ENCODE measurements at regions not wholly inside any gene's neighbourhood (a gene's known extent, or its start where the extent isn't known, plus 50 kb on each side); places are given as distances from the start of the nearest gene placed in this dataset.

DNA sequence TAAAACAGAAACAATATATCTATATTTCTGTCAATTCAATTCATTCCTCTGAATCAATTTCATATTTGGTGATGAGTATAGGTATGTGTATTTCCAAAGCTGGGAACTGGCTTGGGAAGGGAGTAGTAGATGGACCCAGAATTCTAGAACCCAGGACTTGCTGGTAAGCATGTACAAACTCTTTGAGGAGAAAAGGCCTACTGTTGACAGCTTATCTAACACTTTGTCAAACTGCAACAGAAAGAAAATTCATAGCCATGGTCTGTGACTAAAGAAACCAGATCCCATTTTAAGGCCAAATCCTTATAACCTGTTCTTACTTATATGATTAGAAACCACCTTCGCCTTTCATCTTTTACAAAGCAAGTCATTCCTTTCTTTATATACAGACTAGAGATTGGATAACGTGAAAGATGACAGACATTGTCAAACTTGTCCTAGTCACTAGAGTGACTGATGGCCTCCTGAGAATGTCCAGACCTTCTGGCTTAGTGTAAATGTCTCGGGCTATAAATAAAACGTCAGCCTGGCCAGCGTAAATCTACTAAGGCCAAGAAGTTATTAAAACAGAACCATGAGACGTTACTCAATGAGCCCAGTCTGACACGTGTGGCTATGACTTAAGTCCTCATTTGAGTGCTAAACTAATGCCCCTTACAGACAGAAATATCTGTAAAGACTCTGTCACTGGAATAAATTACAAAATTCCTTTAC is 152.3 kb downstream of the ALDH8A1 start:
- no peak overlapping the region for H3K4me3 ChIP-seq (replicated peaks in 1 of 3; ENCODE audit: insufficient read depth in 1 of 3, low read depth in 1 of 3, low read length in 3 of 3)
- H3K79me2 ChIP-seq (ENCODE audit: control insufficient read depth, insufficient read depth, low read length), result no peaks in the 10 kb centered on the region
- TF ChIP-seq POLR2AphosphoS5 (IDR thresholded peaks at IDR 0.05; ENCODE audit: insufficient read depth, low read depth, low read length) (no peak), MAX (IDR thresholded peaks at IDR 0.05; ENCODE audit: insufficient read depth, insufficient read length) (no peak), FOS (IDR thresholded peaks at IDR 0.05; ENCODE audit: borderline replicate concordance, insufficient read depth, low read length) (no peak), EZH2 (IDR thresholded peaks at IDR 0.05; ENCODE audit: borderline replicate concordance, low read depth, low read length, severe bottlenecking) (no peak), MYC (IDR thresholded peaks at IDR 0.05; ENCODE audit: low read depth, low read length) (no peak), POLR2A (IDR thresholded peaks at IDR 0.05; ENCODE audit: low read depth, low read length) (no peak), JUN (IDR thresholded peaks at IDR 0.05; ENCODE audit: borderline replicate concordance, insufficient read depth, insufficient read length, low read depth) (no peak), GATA2 (IDR thresholded peaks at IDR 0.05; ENCODE audit: insufficient read depth, insufficient read length, low read depth, low read length) (no peak)
- TF ChIP-seq, protein P1, sequence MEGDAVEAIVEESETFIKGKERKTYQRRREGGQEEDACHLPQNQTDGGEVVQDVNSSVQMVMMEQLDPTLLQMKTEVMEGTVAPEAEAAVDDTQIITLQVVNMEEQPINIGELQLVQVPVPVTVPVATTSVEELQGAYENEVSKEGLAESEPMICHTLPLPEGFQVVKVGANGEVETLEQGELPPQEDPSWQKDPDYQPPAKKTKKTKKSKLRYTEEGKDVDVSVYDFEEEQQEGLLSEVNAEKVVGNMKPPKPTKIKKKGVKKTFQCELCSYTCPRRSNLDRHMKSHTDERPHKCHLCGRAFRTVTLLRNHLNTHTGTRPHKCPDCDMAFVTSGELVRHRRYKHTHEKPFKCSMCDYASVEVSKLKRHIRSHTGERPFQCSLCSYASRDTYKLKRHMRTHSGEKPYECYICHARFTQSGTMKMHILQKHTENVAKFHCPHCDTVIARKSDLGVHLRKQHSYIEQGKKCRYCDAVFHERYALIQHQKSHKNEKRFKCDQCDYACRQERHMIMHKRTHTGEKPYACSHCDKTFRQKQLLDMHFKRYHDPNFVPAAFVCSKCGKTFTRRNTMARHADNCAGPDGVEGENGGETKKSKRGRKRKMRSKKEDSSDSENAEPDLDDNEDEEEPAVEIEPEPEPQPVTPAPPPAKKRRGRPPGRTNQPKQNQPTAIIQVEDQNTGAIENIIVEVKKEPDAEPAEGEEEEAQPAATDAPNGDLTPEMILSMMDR (IDR thresholded peaks at IDR 0.05; ENCODE audit: extremely low read depth in 1 of 2, insufficient read depth in 1 of 2, low read depth in 1 of 2, low read length in 2 of 2), result no peak
- H4K20me1 ChIP-seq (replicated peaks; ENCODE audit: control insufficient read depth, extremely low read depth, insufficient read depth, low read length), result no peaks in the 10 kb centered on the region
- no peak overlapping the region for H3K4me2 ChIP-seq (ENCODE audit: insufficient read depth, low read length)
- H3K9ac ChIP-seq (replicated peaks; ENCODE audit: extremely low read depth, insufficient read depth, low read length), result no peak overlapping the region
- no peaks in the 10 kb centered on the region for H3K4me1 ChIP-seq (ENCODE audit: control insufficient read depth, extremely low read depth, insufficient read depth, low read length)
- intact Hi-C loops (cut with micrococcal nuclease), result no loop called here
- H3K36me3 ChIP-seq (ENCODE audit: control insufficient read depth in 2 of 2, extremely low read depth in 1 of 2, insufficient read depth in 2 of 2, low read length in 2 of 2), result no peaks in the 10 kb centered on the region
- dilution Hi-C loops (cut with MboI; ENCODE audit: extremely low pct_ligation_motif_present, low sequenced_read_pairs), result no loop called here
- no peaks in the 10 kb centered on the region for H3K9me1 ChIP-seq (replicated peaks; ENCODE audit: control insufficient read depth, extremely low read depth, insufficient read depth, low read length)
- FAIRE-seq, result no peak
- ChIA-PET POLR2A (no interaction called here), CTCF (no interaction called here)
- no peak for DNase-seq (ENCODE audit: low read depth, low spot score)
- H2AFZ ChIP-seq (ENCODE audit: low read depth, low read length), result no peak overlapping the region
- H3K27me3 ChIP-seq (ENCODE audit: control insufficient read depth in 2 of 2, insufficient read depth in 2 of 2, low read length in 2 of 2), result no peaks in the 10 kb centered on the region
- no peak overlapping the region for H3K27ac ChIP-seq (ENCODE audit: insufficient read depth, low read depth, low read length)
- H3K9me3 ChIP-seq (replicated peaks; ENCODE audit: control insufficient read depth, insufficient read depth, low read length), result no peaks in the 10 kb centered on the region
- no TSS peak for BruUV-seq (replicated peaks)

Data from endothelial cell of umbilical vein (primary cell).